ENCODE measurements at regions not wholly inside any gene's neighbourhood (a gene's known extent, or its start where the extent isn't known, plus 50 kb on each side); places are given as distances from the start of the nearest gene placed in this dataset.
A peak's percentile ranks its signal among the peaks of the same experiment; 100 is the strongest.

- peak; percentile 97 for DNase-seq (ENCODE audit: unreplicated experiment)
- H3K4me1 Mint-ChIP-seq (ENCODE audit: insufficient read depth, unreplicated experiment), result peaks cover 55% of the 10 kb centered on the region
- intact Hi-C loops (cut with micrococcal nuclease), result loop anchor here (1.0 to 5.0 kb wide), 7 partner anchors 48 to 1579 kb away; no protein-coding TSS in a partner anchor
- POLR2A ChIA-PET, result interaction anchor here (0.6 to 2.5 kb wide), 10 partner anchors 48 to 954 kb away, joined by 3 to 19 read pairs (median 4); no protein-coding TSS in a partner anchor
- TF ChIP-seq, protein P1, sequence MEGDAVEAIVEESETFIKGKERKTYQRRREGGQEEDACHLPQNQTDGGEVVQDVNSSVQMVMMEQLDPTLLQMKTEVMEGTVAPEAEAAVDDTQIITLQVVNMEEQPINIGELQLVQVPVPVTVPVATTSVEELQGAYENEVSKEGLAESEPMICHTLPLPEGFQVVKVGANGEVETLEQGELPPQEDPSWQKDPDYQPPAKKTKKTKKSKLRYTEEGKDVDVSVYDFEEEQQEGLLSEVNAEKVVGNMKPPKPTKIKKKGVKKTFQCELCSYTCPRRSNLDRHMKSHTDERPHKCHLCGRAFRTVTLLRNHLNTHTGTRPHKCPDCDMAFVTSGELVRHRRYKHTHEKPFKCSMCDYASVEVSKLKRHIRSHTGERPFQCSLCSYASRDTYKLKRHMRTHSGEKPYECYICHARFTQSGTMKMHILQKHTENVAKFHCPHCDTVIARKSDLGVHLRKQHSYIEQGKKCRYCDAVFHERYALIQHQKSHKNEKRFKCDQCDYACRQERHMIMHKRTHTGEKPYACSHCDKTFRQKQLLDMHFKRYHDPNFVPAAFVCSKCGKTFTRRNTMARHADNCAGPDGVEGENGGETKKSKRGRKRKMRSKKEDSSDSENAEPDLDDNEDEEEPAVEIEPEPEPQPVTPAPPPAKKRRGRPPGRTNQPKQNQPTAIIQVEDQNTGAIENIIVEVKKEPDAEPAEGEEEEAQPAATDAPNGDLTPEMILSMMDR (IDR thresholded peaks at IDR 0.05; ENCODE audit: unreplicated experiment), result no peak
- H3K4me3 Mint-ChIP-seq (ENCODE audit: unreplicated experiment), result peak overlapping the region; percentile 67
- no peaks in the 10 kb centered on the region for H3K9me3 Mint-ChIP-seq (ENCODE audit: unreplicated experiment)
- H3K27me3 Mint-ChIP-seq (ENCODE audit: insufficient read depth, unreplicated experiment), result no peaks in the 10 kb centered on the region
- BruUV-seq (replicated peaks), result TSS peak; percentile 91
- CTCF ChIA-PET, result interaction anchor here (0.6 to 3.2 kb wide), 9 partner anchors 9 to 954 kb away, joined by 3 to 12 read pairs (median 3); partner anchors contain the start of gene HS3ST3B1
- peaks cover 4% of the 10 kb centered on the region for H3K36me3 Mint-ChIP-seq (ENCODE audit: insufficient read depth, unreplicated experiment)
- H3K27ac Mint-ChIP-seq (ENCODE audit: low read depth, unreplicated experiment), result peak overlapping the region; percentile 83
Measured at GRCh38 chr17:13346996-13347762, 254.6 kb downstream of the HS3ST3A1 start.

DNA sequence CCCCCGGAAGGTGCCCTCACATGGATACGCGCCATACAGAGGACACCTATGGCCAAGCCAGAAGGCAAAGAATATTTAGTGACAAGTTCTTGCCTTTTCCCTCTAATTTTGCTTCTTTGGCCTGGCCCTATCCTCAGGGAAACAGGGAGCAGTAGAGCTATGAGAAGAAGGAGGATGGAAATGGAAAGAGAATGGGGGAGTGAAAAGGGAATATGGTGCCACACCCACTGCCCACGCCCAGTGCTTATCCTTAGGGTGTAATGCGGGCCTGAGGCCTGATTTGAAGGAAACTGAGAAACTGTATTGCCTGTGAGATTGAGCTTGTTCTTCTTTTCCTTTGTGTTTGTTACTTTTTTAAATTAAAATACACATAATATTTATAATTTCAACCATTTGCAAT is 255.1 kb downstream of the HS3ST3A1 start:
- Mint-ChIP-seq H3K36me3 (ENCODE audit: insufficient read depth, unreplicated experiment) (peaks cover 4% of the 10 kb centered on the region), H3K9me3 (ENCODE audit: unreplicated experiment) (no peaks in the 10 kb centered on the region), H3K4me1 (ENCODE audit: insufficient read depth, unreplicated experiment) (peaks cover 54% of the 10 kb centered on the region), H3K4me3 (ENCODE audit: unreplicated experiment) (peak overlapping the region; percentile 40), H3K27me3 (ENCODE audit: insufficient read depth, unreplicated experiment) (no peaks in the 10 kb centered on the region), H3K27ac (ENCODE audit: low read depth, unreplicated experiment) (peak overlapping the region; percentile 83)
- POLR2A ChIA-PET, result interaction anchor here (0.6 to 2.5 kb wide), 10 partner anchors 48 to 961 kb away, joined by 3 to 19 read pairs (median 3); no protein-coding TSS in a partner anchor
- BruUV-seq (replicated peaks), result no TSS peak
- intact Hi-C loops (cut with micrococcal nuclease), result loop anchor here (1.0 to 5.0 kb wide), 7 partner anchors 48 to 1580 kb away; no protein-coding TSS in a partner anchor
- CTCF ChIA-PET, result interaction anchor here (0.6 to 3.2 kb wide), 12 partner anchors 8 to 955 kb away, joined by 3 to 12 read pairs (median 3); no protein-coding TSS in a partner anchor
- no peak for DNase-seq (ENCODE audit: unreplicated experiment)
- TF ChIP-seq, protein P1 (IDR thresholded peaks at IDR 0.05; ENCODE audit: unreplicated experiment), result no peak

DNA sequence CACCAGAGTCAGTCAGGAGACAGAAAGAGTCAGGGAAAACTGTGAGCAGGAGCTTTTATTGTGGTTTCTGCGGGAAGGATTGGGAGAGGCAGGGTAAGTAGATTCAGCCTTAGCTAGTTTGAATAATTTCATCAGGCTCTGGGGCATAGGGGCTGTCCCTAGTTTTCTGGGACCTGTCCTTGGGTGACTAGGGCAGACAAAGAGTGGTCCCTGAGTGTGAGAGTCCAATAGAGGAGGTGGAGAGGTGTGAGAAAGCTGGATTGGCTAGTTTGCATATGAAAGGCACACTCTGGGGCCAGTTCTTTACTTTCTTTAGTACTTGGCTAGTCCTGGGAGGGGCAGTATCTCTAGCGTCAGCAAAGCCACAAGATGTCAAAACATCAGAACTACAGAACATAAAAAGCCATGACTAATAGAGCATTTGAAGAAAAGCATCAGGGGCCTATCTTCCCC is 255.6 kb downstream of the HS3ST3A1 start:
- Mint-ChIP-seq H3K9me3 (ENCODE audit: unreplicated experiment) (no peaks in the 10 kb centered on the region), H3K36me3 (ENCODE audit: insufficient read depth, unreplicated experiment) (peaks cover 4% of the 10 kb centered on the region), H3K4me1 (ENCODE audit: insufficient read depth, unreplicated experiment) (peaks cover 49% of the 10 kb centered on the region), H3K27ac (ENCODE audit: low read depth, unreplicated experiment) (peak overlapping the region; percentile 83), H3K27me3 (ENCODE audit: insufficient read depth, unreplicated experiment) (no peaks in the 10 kb centered on the region), H3K4me3 (ENCODE audit: unreplicated experiment) (peak overlapping the region; percentile 40)
- TF ChIP-seq, protein P1 (IDR thresholded peaks at IDR 0.05; ENCODE audit: unreplicated experiment), result no peak
- intact Hi-C loops (cut with micrococcal nuclease), result loop anchor here (1.0 to 5.0 kb wide), 7 partner anchors 49 to 1580 kb away; no protein-coding TSS in a partner anchor
- ChIA-PET POLR2A (interaction anchor here (0.7 to 2.5 kb wide), 7 partner anchors 49 to 961 kb away, joined by 3 to 19 read pairs (median 5); no protein-coding TSS in a partner anchor), CTCF (interaction anchor here (0.6 to 3.2 kb wide), 11 partner anchors 8 to 956 kb away, joined by 3 to 12 read pairs (median 3); no protein-coding TSS in a partner anchor)
- no TSS peak for BruUV-seq (replicated peaks)
- peak; percentile 99 for DNase-seq (ENCODE audit: unreplicated experiment)

GRCh38 chr17:13338421-13338820 is 263.3 kb downstream of the HS3ST3A1 start:
- H3K27ac Mint-ChIP-seq (ENCODE audit: low read depth, unreplicated experiment), result peak overlapping the region; percentile 23
- POLR2A ChIA-PET, result interaction anchor here (0.6 to 1.8 kb wide), 5 partner anchors 57 to 962 kb away, joined by 3 to 8 read pairs (median 4); partner anchors contain the start of gene HS3ST3B1
- CTCF ChIA-PET, result interaction anchor here (0.6 to 3.5 kb wide), 18 partner anchors 8 to 1918 kb away, joined by 3 to 21 read pairs (median 3); partner anchors contain the start of gene HS3ST3B1
- H3K4me3 Mint-ChIP-seq (ENCODE audit: unreplicated experiment), result peak overlapping the region; percentile 66
- DNase-seq (ENCODE audit: unreplicated experiment), result no peak
- H3K4me1 Mint-ChIP-seq (ENCODE audit: insufficient read depth, unreplicated experiment), result no peaks in the 10 kb centered on the region
- BruUV-seq (replicated peaks), result no TSS peak
- no peaks in the 10 kb centered on the region for H3K27me3 Mint-ChIP-seq (ENCODE audit: insufficient read depth, unreplicated experiment)
- peaks cover 11% of the 10 kb centered on the region for H3K9me3 Mint-ChIP-seq (ENCODE audit: unreplicated experiment)
- intact Hi-C loops (cut with micrococcal nuclease), result loop anchor here (1.0 to 10.0 kb wide), 6 partner anchors 226 to 1816 kb away; no protein-coding TSS in a partner anchor
- TF ChIP-seq, protein P1 (IDR thresholded peaks at IDR 0.05; ENCODE audit: unreplicated experiment), result no peak
- H3K36me3 Mint-ChIP-seq (ENCODE audit: insufficient read depth, unreplicated experiment), result no peaks in the 10 kb centered on the region
